H9 (cell line): ENCODE measurements at regions not wholly inside any gene's neighbourhood (a gene's known extent, or its start where the extent isn't known, plus 50 kb on each side); places are given as distances from the start of the nearest gene placed in this dataset.

Experiments
- DNase-seq: peaks from one replicate; pipeline ENCODE4 v3.0.0-alpha.2; 2017
- H2AFZ ChIP-seq: one replicate; pipeline ENCODE4 v1.6.1; 2013; ENCODE audit warnings: mild to moderate bottlenecking, low read length, control low read depth, moderate library complexity
- H2AK5ac ChIP-seq: 2 replicates; pipeline ENCODE4 v1.6.1; 2013; ENCODE audit warnings: low read length, control low read depth, mixed read lengths; ENCODE audit not compliant: insufficient read length
- H2BK120ac ChIP-seq: one replicate; pipeline ENCODE4 v1.6.1; 2013; ENCODE audit warnings: low read depth, mild to moderate bottlenecking, low read length, control low read depth, inconsistent platforms; ENCODE audit not compliant: poor library complexity, severe bottlenecking
- H2BK12ac ChIP-seq: 2 replicates; pipeline ENCODE4 v1.6.1; 2013; ENCODE audit warnings: low read length, control low read depth, mixed read lengths, low read depth; ENCODE audit not compliant: insufficient read length
- H2BK15ac ChIP-seq: 2 replicates; pipeline ENCODE4 v1.6.1; 2013; ENCODE audit warnings: low read depth, low read length, control low read depth
- H2BK20ac ChIP-seq: one replicate; pipeline ENCODE4 v1.6.1; 2013; ENCODE audit warnings: low read depth, mild to moderate bottlenecking, low read length, control low read depth, inconsistent platforms; ENCODE audit not compliant: poor library complexity, severe bottlenecking
- H2BK5ac ChIP-seq: 2 replicates; pipeline ENCODE4 v1.6.1; 2013; ENCODE audit warnings: low read length, control low read depth, mixed read lengths; ENCODE audit not compliant: insufficient read length
- H3K14ac ChIP-seq: 2 replicates; pipeline ENCODE4 v1.6.1; 2013; ENCODE audit warnings: low read length, control low read depth; ENCODE audit not compliant: insufficient read depth
- H3K18ac ChIP-seq: 2 replicates; pipeline ENCODE4 v1.6.1; 2013; ENCODE audit warnings: low read depth, mild to moderate bottlenecking, mixed read lengths, low read length, control low read depth; ENCODE audit not compliant: insufficient read length
- H3K23ac ChIP-seq: 2 replicates; pipeline ENCODE4 v1.6.1; 2013; ENCODE audit warnings: low read length, control low read depth, mixed read lengths, low read depth; ENCODE audit not compliant: insufficient read length
- H3K23me2 ChIP-seq: 2 replicates; pipeline ENCODE4 v1.6.1; 2013; ENCODE audit warnings: low read depth, mild to moderate bottlenecking, mixed read lengths, low read length, control low read depth; ENCODE audit not compliant: insufficient read length, poor library complexity, severe bottlenecking
- H3K27ac ChIP-seq: 2 replicates; pipeline ENCODE4 v1.5.1; 2013; ENCODE audit warnings: low read length, control low read depth, mixed read lengths, low read depth; ENCODE audit not compliant: insufficient read length
- H3K27me3 ChIP-seq: 2 replicates; pipeline ENCODE4 v1.6.1; 2013; ENCODE audit warnings: low read length, control low read depth, inconsistent platforms; ENCODE audit not compliant: insufficient read depth
- H3K4ac ChIP-seq: 2 replicates; pipeline ENCODE4 v1.6.1; 2013; ENCODE audit warnings: low read depth, mild to moderate bottlenecking, control low read depth, inconsistent platforms, low read length, moderate library complexity
- H3K4me1 ChIP-seq: 2 replicates; pipeline ENCODE4 v1.6.1; 2013; ENCODE audit warnings: low read length, control low read depth, inconsistent platforms; ENCODE audit not compliant: insufficient read depth
- H3K4me2 ChIP-seq: 2 replicates; pipeline ENCODE4 v1.6.1; 2013; ENCODE audit warnings: low read length, control low read depth, mixed read lengths; ENCODE audit not compliant: insufficient read length, insufficient read depth
- H3K56ac ChIP-seq: 2 replicates; pipeline ENCODE4 v1.6.1; 2013; ENCODE audit warnings: low read depth, mild to moderate bottlenecking, mixed read lengths, low read length, control low read depth; ENCODE audit not compliant: insufficient read length
- H3K79me1 ChIP-seq: 2 replicates; pipeline ENCODE4 v1.6.1; 2013; ENCODE audit warnings: low read depth, mild to moderate bottlenecking, moderate library complexity, low read length, control low read depth, inconsistent platforms; ENCODE audit not compliant: insufficient read depth, poor library complexity, severe bottlenecking
- H3K79me2 ChIP-seq: 2 replicates; pipeline ENCODE4 v1.6.1; 2013; ENCODE audit warnings: low read length, control low read depth, inconsistent platforms; ENCODE audit not compliant: insufficient read depth
- H3K9ac ChIP-seq: 2 replicates; pipeline ENCODE4 v1.6.1; 2013; ENCODE audit warnings: low read length, control low read depth, mixed read lengths; ENCODE audit not compliant: insufficient read length; ENCODE audit errors: extremely low read depth
- H3K9me3 ChIP-seq: one replicate; pipeline ENCODE4 v1.6.1; 2013; ENCODE audit warnings: low read depth, low read length, inconsistent platforms; ENCODE audit not compliant: control insufficient read depth
- H3T11ph ChIP-seq: one replicate; pipeline ENCODE4 v1.6.1; 2013; ENCODE audit warnings: mild to moderate bottlenecking, low read length, control low read depth, inconsistent platforms
- H4K20me1 ChIP-seq: one replicate; pipeline ENCODE4 v1.6.1; 2013; ENCODE audit not compliant: control insufficient read depth, insufficient read length, insufficient read depth
- H4K5ac ChIP-seq: 2 replicates; pipeline ENCODE4 v1.6.1; 2013; ENCODE audit warnings: low read depth, mild to moderate bottlenecking, mixed read lengths, low read length, control low read depth; ENCODE audit not compliant: insufficient read length
- H4K8ac ChIP-seq: replicated peaks from 2 replicates; pipeline ENCODE4 v1.6.1; 2013; ENCODE audit warnings: low read length, control low read depth, mixed read lengths, low read depth; ENCODE audit not compliant: insufficient read length
- H4K91ac ChIP-seq: 2 replicates; pipeline ENCODE4 v1.6.1; 2013; ENCODE audit warnings: low read depth, mild to moderate bottlenecking, moderate library complexity, mixed read lengths, low read length, control low read depth; ENCODE audit not compliant: insufficient read length
- H3K27ac Mint-ChIP-seq, 3 experiments: 2 replicates in 2 of 3; 3 replicates in 1 of 3; pipeline ENCODE4 v1.8.0; 2020 to 2021; ENCODE audit warnings: mixed read lengths in 3 of 3, mild to moderate bottlenecking in 1 of 3, moderate library complexity in 1 of 3
- H3K27me3 Mint-ChIP-seq: 2 replicates; pipeline ENCODE4 v1.8.0; 2021; ENCODE audit warnings: low read depth, mild to moderate bottlenecking, moderate library complexity, mixed read lengths
- H3K36me3 Mint-ChIP-seq, 3 experiments: 2 replicates in 2 of 3; 3 replicates in 1 of 3; pipeline ENCODE4 v1.8.0; 2020 to 2021; ENCODE audit warnings: low read depth in 3 of 3, mixed read lengths in 3 of 3; ENCODE audit not compliant: insufficient read depth in 1 of 3
- H3K4me1 Mint-ChIP-seq, 2 experiments: 2 replicates each; pipeline ENCODE4 v1.8.0; 2020; ENCODE audit warnings: mixed read lengths in 2 of 2
- H3K4me3 Mint-ChIP-seq, 2 experiments: 2 replicates in 1 of 2; 3 replicates in 1 of 2; pipeline ENCODE4 v1.8.0; 2020 to 2021; ENCODE audit warnings: mild to moderate bottlenecking in 2 of 2, mixed read lengths in 2 of 2, moderate library complexity in 1 of 2
- H3K9me3 Mint-ChIP-seq, 2 experiments: 2 replicates in 1 of 2; 3 replicates in 1 of 2; pipeline ENCODE4 v1.8.0; 2020; ENCODE audit warnings: mild to moderate bottlenecking in 2 of 2, mixed read lengths in 2 of 2, moderate library complexity in 1 of 2
- WGBS: extraction: QIAGEN DNeasy Blood & Tissue Kit; methylation state at CpG from one replicate; pipeline ENCODE4 v1.1.7; 2013; ENCODE audit warnings: missing lambda C conversion rate, low lambda C conversion rate, mixed read lengths; ENCODE audit not compliant: insufficient read length; ENCODE audit errors: extremely low coverage; 5-methylcytosine and 5-hydroxymethylcytosine counted together
- TF ChIP-seq, protein P1 (sequence below): fragments of 200-600 bp; sonication (generic); conservative IDR thresholded peaks from 3 replicates; pipeline ENCODE4 v1.8.0; 2021; ENCODE audit warnings: antibody characterized with exemption, mild to moderate bottlenecking

DNA sequence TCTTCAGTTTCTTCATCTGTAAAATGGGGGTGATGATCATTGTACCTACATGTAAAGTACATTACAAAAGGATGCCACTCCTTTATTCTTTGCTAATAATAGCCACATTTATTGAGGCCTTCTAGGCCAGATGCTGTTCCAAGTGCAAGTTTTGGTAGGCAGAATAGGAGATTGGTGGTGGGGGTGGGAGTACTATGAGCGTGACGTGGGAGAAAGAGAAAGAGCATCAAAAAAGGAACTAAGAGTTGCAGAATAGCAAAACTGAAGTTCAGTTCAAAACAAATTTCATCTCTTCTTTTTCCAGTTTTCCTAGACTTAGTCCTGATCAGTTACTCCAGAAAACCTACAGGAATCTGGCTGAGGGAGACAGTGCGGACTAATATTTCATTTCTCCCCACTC is 174.1 kb downstream of the SNX18 start:
- DNase-seq: no peak
- no peak overlapping the region for H3K14ac ChIP-seq
- peaks cover 0 to 4% (median 0%) of the 10 kb centered on the region in 3 experiments; a peak in 2 of 7 replicates for H3K36me3 Mint-ChIP-seq
- H4K8ac ChIP-seq: no peak overlapping the region
- H3K4ac ChIP-seq: no peak overlapping the region
- H3K4me3 Mint-ChIP-seq: no peak overlapping the region
- H4K91ac ChIP-seq: no peak overlapping the region
- no peak overlapping the region for H3K56ac ChIP-seq
- H2AFZ ChIP-seq: no peak overlapping the region
- H3K79me2 ChIP-seq: no peaks in the 10 kb centered on the region
- no peaks in the 10 kb centered on the region for H3K27me3 ChIP-seq
- H2BK20ac ChIP-seq: no peak overlapping the region
- no peak overlapping the region for H3K4me2 ChIP-seq
- H3K18ac ChIP-seq: no peak overlapping the region
- WGBS: no CpG with 5 or more reads among the region's 3 CpGs
- H3K9ac ChIP-seq: no peak overlapping the region
- H3K9me3 Mint-ChIP-seq: peaks cover 3 to 5% of the 10 kb centered on the region in 2 experiments; a peak in 4 of 5 replicates
- no peak overlapping the region for H4K5ac ChIP-seq
- no peaks in the 10 kb centered on the region for H3K9me3 ChIP-seq
- no peak overlapping the region for H2BK120ac ChIP-seq
- no peak overlapping the region for H3K23ac ChIP-seq
- no peaks in the 10 kb centered on the region for H3K79me1 ChIP-seq
- H2BK15ac ChIP-seq: no peak overlapping the region
- no peak overlapping the region for H2AK5ac ChIP-seq
- H3K4me1 Mint-ChIP-seq: no peaks in the 10 kb centered on the region
- H3K27me3 Mint-ChIP-seq: no peaks in the 10 kb centered on the region
- H4K20me1 ChIP-seq: no peaks in the 10 kb centered on the region
- H3K27ac Mint-ChIP-seq: no peak overlapping the region
- H3K23me2 ChIP-seq: no peaks in the 10 kb centered on the region
- TF ChIP-seq, protein P1, sequence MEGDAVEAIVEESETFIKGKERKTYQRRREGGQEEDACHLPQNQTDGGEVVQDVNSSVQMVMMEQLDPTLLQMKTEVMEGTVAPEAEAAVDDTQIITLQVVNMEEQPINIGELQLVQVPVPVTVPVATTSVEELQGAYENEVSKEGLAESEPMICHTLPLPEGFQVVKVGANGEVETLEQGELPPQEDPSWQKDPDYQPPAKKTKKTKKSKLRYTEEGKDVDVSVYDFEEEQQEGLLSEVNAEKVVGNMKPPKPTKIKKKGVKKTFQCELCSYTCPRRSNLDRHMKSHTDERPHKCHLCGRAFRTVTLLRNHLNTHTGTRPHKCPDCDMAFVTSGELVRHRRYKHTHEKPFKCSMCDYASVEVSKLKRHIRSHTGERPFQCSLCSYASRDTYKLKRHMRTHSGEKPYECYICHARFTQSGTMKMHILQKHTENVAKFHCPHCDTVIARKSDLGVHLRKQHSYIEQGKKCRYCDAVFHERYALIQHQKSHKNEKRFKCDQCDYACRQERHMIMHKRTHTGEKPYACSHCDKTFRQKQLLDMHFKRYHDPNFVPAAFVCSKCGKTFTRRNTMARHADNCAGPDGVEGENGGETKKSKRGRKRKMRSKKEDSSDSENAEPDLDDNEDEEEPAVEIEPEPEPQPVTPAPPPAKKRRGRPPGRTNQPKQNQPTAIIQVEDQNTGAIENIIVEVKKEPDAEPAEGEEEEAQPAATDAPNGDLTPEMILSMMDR: no peak
- no peak overlapping the region for H2BK5ac ChIP-seq
- no peak overlapping the region for H2BK12ac ChIP-seq
- no peak overlapping the region for H3K27ac ChIP-seq
- no peaks in the 10 kb centered on the region for H3K4me1 ChIP-seq
- H3T11ph ChIP-seq: no peak overlapping the region
